Peyer's patch (tissue), 4 donors: ENCODE measurements at regions not wholly inside any gene's neighbourhood (a gene's known extent, or its start where the extent isn't known, plus 50 kb on each side); places are given as distances from the start of the nearest gene placed in this dataset.

Source experiments
- CTCF ChIP-seq, 6 experiments: fragments of 450-650 bp in 4 of 6; fragments of 200-600 bp in 2 of 6; sonication (generic) in 1 of 6; IDR thresholded peaks; one replicate each; pipeline ENCODE4 v1.5.1; 2017 to 2019; ENCODE audit warnings: antibody characterized with exemption in 6 of 6, mild to moderate bottlenecking in 3 of 6, moderate library complexity in 1 of 6
- POLR2A ChIP-seq, 2 donors: fragments of 450-650 bp; IDR thresholded peaks; one replicate each; pipeline ENCODE4 v1.5.1; 2017; ENCODE audit warnings: antibody characterized with exemption in 2 of 2, mild to moderate bottlenecking in 2 of 2, moderate library complexity in 2 of 2

- no peak for TF ChIP-seq POLR2A (IDR thresholded peaks at IDR 0.05)
- TF ChIP-seq CTCF (IDR thresholded peaks at IDR 0.05): no peak
These were observed 246.6 kb upstream of the GHITM start for GRCh38 chr10:83892737-83893136.
